Memory B cell (primary cell): ENCODE measurements at regions not wholly inside any gene's neighbourhood (a gene's known extent, or its start where the extent isn't known, plus 50 kb on each side); places are given as distances from the start of the nearest gene placed in this dataset.
"Not testable (repeated sequence)": the region's sequence is repeated elsewhere in the genome, so short reads cannot be mapped to it uniquely, and the experiment has no call there.

Source experiments
- ATAC-seq: fragments of 150-1000 bp; cut with Tn5 transposase; 2 replicates; pipeline ENCODE4 v1.10.0; 2021; ENCODE audit warnings: low read depth, mild to moderate bottlenecking, moderate library complexity
- DNase-seq, 2 donors: peaks; one replicate each; pipeline ENCODE4 v3.0.0; 2022; ENCODE audit warnings: low spot score in 2 of 2
- H3K27ac Mint-ChIP-seq: one replicate; pipeline ENCODE4 v1.8.0; 2022; ENCODE audit warnings: mild to moderate bottlenecking, moderate library complexity, mixed read lengths
- H3K27me3 Mint-ChIP-seq: one replicate; pipeline ENCODE4 v1.8.0; 2022; ENCODE audit warnings: mixed read lengths
- H3K36me3 Mint-ChIP-seq: one replicate; pipeline ENCODE4 v1.8.0; 2022; ENCODE audit warnings: mild to moderate bottlenecking, mixed read lengths
- H3K4me1 Mint-ChIP-seq: one replicate; pipeline ENCODE4 v1.8.0; 2022; ENCODE audit warnings: mixed read lengths
- H3K4me3 Mint-ChIP-seq: one replicate; pipeline ENCODE4 v1.8.0; 2022; ENCODE audit warnings: mild to moderate bottlenecking, moderate library complexity, mixed read lengths
- H3K9me3 Mint-ChIP-seq: one replicate; pipeline ENCODE4 v1.8.0; 2022; ENCODE audit warnings: mixed read lengths

DNA sequence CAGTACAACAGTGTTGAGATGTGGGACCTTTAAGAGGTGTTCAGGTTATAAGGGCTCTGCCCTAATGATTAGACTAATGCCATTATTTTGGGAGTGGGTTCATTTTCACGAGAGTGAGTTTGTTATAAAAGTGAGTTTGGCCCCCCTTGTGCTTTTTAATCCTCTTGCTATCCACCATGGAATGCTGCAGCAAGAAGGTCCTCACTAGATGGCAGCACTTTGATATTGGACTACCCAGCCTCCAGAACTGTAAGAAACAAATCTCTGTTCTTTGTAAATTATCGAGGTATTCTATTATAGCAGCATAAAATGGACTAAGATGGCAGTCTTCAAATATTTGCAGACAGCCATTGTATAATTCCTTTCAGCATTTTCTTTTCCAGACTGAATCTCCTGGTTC is 212.4 kb downstream of the LRRC70 start:
- Mint-ChIP-seq H3K4me1 (no peaks in the 10 kb centered on the region), H3K9me3 (peaks cover 1% of the 10 kb centered on the region), H3K27ac (no peak overlapping the region), H3K36me3 (no peaks in the 10 kb centered on the region), H3K27me3 (no peaks in the 10 kb centered on the region), H3K4me3 (no peak overlapping the region)
- DNase-seq (no peak), ATAC-seq (no peak)

GRCh38 chr5:62790348-62790747 is 211.7 kb downstream of the LRRC70 start:
- Mint-ChIP-seq H3K4me1 (no peaks in the 10 kb centered on the region), H3K9me3 (peaks cover 1% of the 10 kb centered on the region), H3K27me3 (no peaks in the 10 kb centered on the region), H3K27ac (no peak overlapping the region), H3K36me3 (no peaks in the 10 kb centered on the region), H3K4me3 (no peak overlapping the region)
- no peak for DNase-seq
- no peak for ATAC-seq

GRCh38 chr5:62786099-62786498 is 207.5 kb downstream of the LRRC70 start:
- Mint-ChIP-seq H3K4me3 (no peak overlapping the region), H3K9me3 (no peaks in the 10 kb centered on the region), H3K27me3 (no peaks in the 10 kb centered on the region), H3K36me3 (no peaks in the 10 kb centered on the region), H3K4me1 (no peaks in the 10 kb centered on the region), H3K27ac (no peak overlapping the region)
- ATAC-seq = no peak
- DNase-seq = no peak

DNA sequence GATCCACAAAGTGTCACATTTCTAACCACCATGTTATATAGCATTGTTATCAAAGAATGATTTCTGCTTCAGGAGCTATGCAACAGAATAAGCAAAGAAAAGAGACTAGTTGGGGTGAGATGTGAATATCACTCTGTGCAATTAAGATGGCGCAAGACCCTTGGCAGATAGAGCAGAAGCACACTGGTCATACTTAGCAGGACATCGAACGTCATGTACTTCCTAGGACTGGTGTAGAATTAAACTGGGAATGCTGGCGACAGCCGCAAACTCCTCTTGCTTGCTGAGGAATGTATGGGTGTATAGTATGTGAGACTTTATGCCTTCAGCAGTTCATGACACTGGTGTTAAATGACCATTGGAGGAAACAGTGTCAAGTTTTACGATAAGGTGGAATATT is 207.0 kb downstream of the LRRC70 start:
- Mint-ChIP-seq H3K9me3 (no peaks in the 10 kb centered on the region), H3K4me1 (no peaks in the 10 kb centered on the region), H3K27ac (no peak overlapping the region), H3K36me3 (no peaks in the 10 kb centered on the region), H3K27me3 (peaks cover 2% of the 10 kb centered on the region), H3K4me3 (no peak overlapping the region)
- DNase-seq = no peak
- ATAC-seq = no peak

DNA sequence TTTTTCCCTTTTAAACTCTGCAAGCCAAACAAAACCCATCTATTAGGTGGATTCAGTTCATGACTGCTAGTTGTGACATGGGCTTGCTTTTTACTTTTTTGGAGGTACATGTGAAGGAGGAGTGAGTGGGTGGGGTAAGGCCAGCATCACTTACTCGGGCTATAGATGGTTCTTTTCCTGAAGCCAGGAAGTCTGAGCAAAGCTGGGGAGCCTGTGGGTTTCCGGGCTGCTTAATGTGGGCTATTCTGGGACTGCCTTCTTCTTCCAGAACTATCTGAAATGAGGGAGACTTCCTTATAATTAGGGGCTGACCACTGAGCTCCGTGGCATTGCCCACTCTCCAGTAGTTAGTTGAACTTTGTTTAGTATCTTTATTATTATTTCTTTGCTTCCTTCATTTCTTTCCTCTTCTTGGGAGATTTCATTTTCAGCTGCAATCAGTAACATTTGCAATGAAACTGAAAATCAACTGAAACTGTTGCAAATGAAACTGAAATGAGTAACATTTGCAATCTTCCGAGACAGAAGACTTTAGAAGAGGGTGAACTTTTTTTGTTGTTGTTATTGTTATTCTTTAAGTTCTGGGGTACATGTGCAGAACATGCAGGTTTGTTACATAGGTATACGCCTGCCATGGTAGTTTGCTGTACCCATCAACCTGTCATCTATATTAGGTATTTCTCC is 204.9 kb downstream of the LRRC70 start:
- no peak overlapping the region for H3K4me3 Mint-ChIP-seq
- no peaks in the 10 kb centered on the region for H3K4me1 Mint-ChIP-seq
- no peaks in the 10 kb centered on the region for H3K36me3 Mint-ChIP-seq
- ATAC-seq (no peak), DNase-seq (no peak)
- H3K27ac Mint-ChIP-seq = no peak overlapping the region
- peaks cover 2% of the 10 kb centered on the region for H3K27me3 Mint-ChIP-seq
- H3K9me3 Mint-ChIP-seq = no peaks in the 10 kb centered on the region

GRCh38 chr5:62780888-62781287 is 202.3 kb downstream of the LRRC70 start:
- H3K27me3 Mint-ChIP-seq = peaks cover 2% of the 10 kb centered on the region
- no peak for ATAC-seq
- H3K36me3 Mint-ChIP-seq = no peaks in the 10 kb centered on the region
- no peak overlapping the region for H3K4me3 Mint-ChIP-seq
- no peaks in the 10 kb centered on the region for H3K4me1 Mint-ChIP-seq
- H3K27ac Mint-ChIP-seq = no peak overlapping the region
- no peaks in the 10 kb centered on the region for H3K9me3 Mint-ChIP-seq
- no peak for DNase-seq

GRCh38 chr5:62780230-62780629 is 201.6 kb downstream of the LRRC70 start:
- H3K27me3 Mint-ChIP-seq = peaks cover 2% of the 10 kb centered on the region
- no peak for DNase-seq
- no peak overlapping the region for H3K27ac Mint-ChIP-seq
- no peaks in the 10 kb centered on the region for H3K9me3 Mint-ChIP-seq
- ATAC-seq = no peak
- no peak overlapping the region for H3K4me3 Mint-ChIP-seq
- no peaks in the 10 kb centered on the region for H3K36me3 Mint-ChIP-seq
- no peaks in the 10 kb centered on the region for H3K4me1 Mint-ChIP-seq

- H3K9me3 Mint-ChIP-seq = no peaks in the 10 kb centered on the region
- no peak overlapping the region for H3K4me3 Mint-ChIP-seq
- DNase-seq (no peak), ATAC-seq (peak; percentile 27)
- H3K36me3 Mint-ChIP-seq = no peaks in the 10 kb centered on the region
- H3K4me1 Mint-ChIP-seq = no peaks in the 10 kb centered on the region
- H3K27ac Mint-ChIP-seq = no peak overlapping the region
- H3K27me3 Mint-ChIP-seq = peaks cover 2% of the 10 kb centered on the region
These were observed 200.4 kb downstream of the LRRC70 start for GRCh38 chr5:62779010-62779422.

GRCh38 chr5:62778316-62779009 is 199.8 kb downstream of the LRRC70 start:
- ATAC-seq (no peak), DNase-seq (no peak)
- H3K27me3 Mint-ChIP-seq = peaks cover 2% of the 10 kb centered on the region
- H3K27ac Mint-ChIP-seq = no peak overlapping the region
- H3K4me1 Mint-ChIP-seq = no peaks in the 10 kb centered on the region
- no peak overlapping the region for H3K4me3 Mint-ChIP-seq
- H3K9me3 Mint-ChIP-seq = no peaks in the 10 kb centered on the region
- no peaks in the 10 kb centered on the region for H3K36me3 Mint-ChIP-seq

GRCh38 chr5:62777081-62777480 is 198.5 kb downstream of the LRRC70 start:
- not testable (repeated sequence) for H3K4me3 Mint-ChIP-seq, ATAC-seq, H3K27me3 Mint-ChIP-seq, H3K4me1 Mint-ChIP-seq, DNase-seq, H3K9me3 Mint-ChIP-seq, H3K27ac Mint-ChIP-seq, H3K36me3 Mint-ChIP-seq

DNA sequence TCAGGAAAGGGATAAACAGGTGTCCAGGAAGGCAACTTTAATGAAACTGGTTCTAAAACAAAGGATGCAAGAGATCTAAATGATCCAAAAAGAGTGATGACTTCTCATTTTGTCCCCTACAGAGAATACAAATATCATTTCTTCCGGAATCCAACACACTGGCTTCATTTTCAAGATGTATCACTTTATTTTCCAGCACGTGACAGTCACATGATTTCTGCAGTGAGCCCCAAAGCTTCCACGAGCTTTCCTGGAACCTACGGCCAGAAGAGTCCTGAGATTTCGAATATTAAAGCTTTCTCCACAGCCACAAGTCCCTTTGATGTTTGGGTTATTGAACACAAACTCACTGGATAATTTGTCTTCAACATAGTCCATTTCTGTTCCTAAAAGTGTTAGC is 198.0 kb downstream of the LRRC70 start:
- not testable (repeated sequence) for DNase-seq

DNA sequence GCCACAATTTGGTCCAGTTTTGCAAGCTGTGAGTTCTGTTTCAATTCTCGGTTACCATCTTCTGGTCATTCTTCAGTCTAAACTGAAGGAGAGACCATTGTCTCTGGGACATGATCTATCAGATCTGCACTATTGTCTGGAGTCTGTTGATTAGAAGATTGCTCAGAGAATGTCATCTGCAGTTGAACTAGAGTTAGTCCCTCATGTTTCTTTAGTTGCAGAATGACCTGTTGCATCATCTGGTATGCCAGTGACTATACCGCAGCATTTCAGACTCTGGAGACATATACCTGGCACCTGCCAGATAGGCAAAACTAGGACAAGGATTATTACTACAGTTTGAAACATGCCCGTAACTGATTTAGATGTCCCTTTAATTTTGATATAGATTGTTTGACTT is 194.8 kb downstream of the LRRC70 start:
- Mint-ChIP-seq H3K27me3 (no peaks in the 10 kb centered on the region), H3K36me3 (no peaks in the 10 kb centered on the region), H3K9me3 (no peaks in the 10 kb centered on the region), H3K4me1 (no peaks in the 10 kb centered on the region), H3K4me3 (no peak overlapping the region), H3K27ac (no peak overlapping the region)
- ATAC-seq (no peak), DNase-seq (no peak)

More for the DNA sequence above, 198.0 kb downstream of the LRRC70 start:
- not testable (repeated sequence) for H3K27ac Mint-ChIP-seq, H3K4me1 Mint-ChIP-seq, H3K36me3 Mint-ChIP-seq, H3K27me3 Mint-ChIP-seq, H3K4me3 Mint-ChIP-seq, H3K9me3 Mint-ChIP-seq, ATAC-seq

GRCh38 chr5:62771341-62771740 is 192.7 kb downstream of the LRRC70 start:
- H3K27ac Mint-ChIP-seq = no peak overlapping the region

DNA sequence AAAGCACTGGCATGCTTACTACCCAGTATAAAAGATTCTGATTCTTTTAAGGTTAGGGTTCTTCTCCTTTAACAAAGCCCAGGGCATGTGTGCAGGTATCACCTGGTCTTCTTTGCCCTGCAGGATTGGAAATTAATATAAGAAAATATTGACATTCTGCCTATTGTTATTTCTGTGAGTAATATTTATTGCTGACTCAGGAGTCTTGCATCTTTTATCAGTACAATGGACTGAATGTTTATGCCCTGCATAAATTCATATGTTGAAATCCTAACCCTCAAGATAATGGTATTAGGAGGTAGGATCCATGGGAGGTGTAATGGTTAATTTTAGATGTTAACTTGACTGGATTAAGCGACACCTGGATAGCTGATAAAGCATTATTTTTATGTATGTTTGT is 189.0 kb downstream of the LRRC70 start:
- Mint-ChIP-seq H3K36me3 (no peaks in the 10 kb centered on the region), H3K9me3 (no peaks in the 10 kb centered on the region), H3K4me1 (peaks cover 1% of the 10 kb centered on the region), H3K4me3 (no peak overlapping the region), H3K27ac (no peak overlapping the region), H3K27me3 (no peaks in the 10 kb centered on the region)
- ATAC-seq (no peak), DNase-seq (no peak)

More at GRCh38 chr5:62771341-62771740, 192.7 kb downstream of the LRRC70 start:
- no peak for ATAC-seq
- Mint-ChIP-seq H3K4me1 (no peaks in the 10 kb centered on the region), H3K27me3 (no peaks in the 10 kb centered on the region), H3K9me3 (no peaks in the 10 kb centered on the region), H3K36me3 (no peaks in the 10 kb centered on the region), H3K4me3 (no peak overlapping the region)
- DNase-seq = no peak

DNA sequence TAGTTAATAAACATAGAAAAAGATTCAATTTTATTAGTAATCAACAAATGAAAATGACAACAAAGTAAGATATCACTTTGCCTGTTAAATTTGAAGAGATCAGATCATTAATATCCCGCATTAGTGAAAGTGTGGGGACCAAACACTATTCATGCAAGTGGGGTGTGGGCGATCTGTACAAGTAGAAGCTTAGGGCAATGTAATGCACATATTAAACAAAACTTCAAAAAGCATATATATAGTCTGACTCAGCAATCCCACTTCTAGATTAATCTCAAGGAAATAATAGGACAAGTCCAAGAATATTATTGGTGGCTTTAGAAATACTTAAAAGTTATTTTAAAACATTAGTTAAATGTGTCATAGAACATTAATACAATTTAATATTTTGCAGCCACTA is 188.5 kb downstream of the LRRC70 start:
- DNase-seq (no peak), ATAC-seq (no peak)
- H3K4me3 Mint-ChIP-seq = no peak overlapping the region
- H3K4me1 Mint-ChIP-seq = peaks cover 5% of the 10 kb centered on the region
- no peaks in the 10 kb centered on the region for H3K36me3 Mint-ChIP-seq
- H3K9me3 Mint-ChIP-seq = no peaks in the 10 kb centered on the region
- H3K27me3 Mint-ChIP-seq = no peaks in the 10 kb centered on the region
- no peak overlapping the region for H3K27ac Mint-ChIP-seq
